ENCODE measurements at regions not wholly inside any gene's neighbourhood (a gene's known extent, or its start where the extent isn't known, plus 50 kb on each side); places are given as distances from the start of the nearest gene placed in this dataset.

GRCh38 chr2:42849311-42849710, 56.9 kb upstream of the HAAO start:
- Mint-ChIP-seq H3K27ac (ENCODE audit: unreplicated experiment) (no peak overlapping the region), H3K4me1 (ENCODE audit: low read depth) (peaks cover 27% of the 10 kb centered on the region), H3K4me3 (ENCODE audit: unreplicated experiment) (no peak overlapping the region), H3K27me3 (ENCODE audit: low read depth) (no peaks in the 10 kb centered on the region), H3K36me3 (ENCODE audit: low read depth) (no peaks in the 10 kb centered on the region), H3K9me3 (ENCODE audit: low read depth) (no peaks in the 10 kb centered on the region)
- no peak for DNase-seq (ENCODE audit: low spot score)
- TF ChIP-seq CTCF (IDR thresholded peaks at IDR 0.05): no peak

- Mint-ChIP-seq H3K27me3 (ENCODE audit: low read depth) (no peaks in the 10 kb centered on the region), H3K36me3 (ENCODE audit: low read depth) (no peaks in the 10 kb centered on the region), H3K9me3 (ENCODE audit: low read depth) (no peaks in the 10 kb centered on the region), H3K27ac (ENCODE audit: unreplicated experiment) (no peak overlapping the region), H3K4me3 (ENCODE audit: unreplicated experiment) (no peak overlapping the region), H3K4me1 (ENCODE audit: low read depth) (peaks cover 22% of the 10 kb centered on the region)
- DNase-seq (ENCODE audit: low spot score): no peak
- TF ChIP-seq CTCF (IDR thresholded peaks at IDR 0.05): no peak
These were observed 56.4 kb upstream of the HAAO start for GRCh38 chr2:42848726-42849290.

GRCh38 chr2:42848265-42848664, 55.9 kb upstream of the HAAO start:
- no peaks in the 10 kb centered on the region for H3K27me3 Mint-ChIP-seq (ENCODE audit: low read depth)
- peak; percentile 15 for TF ChIP-seq CTCF (IDR thresholded peaks at IDR 0.05)
- peaks cover 2% of the 10 kb centered on the region for H3K36me3 Mint-ChIP-seq (ENCODE audit: low read depth)

GRCh38 chr2:42847596-42848151, 55.3 kb upstream of the HAAO start:
- H3K4me3 Mint-ChIP-seq (ENCODE audit: unreplicated experiment): no peak overlapping the region
- H3K36me3 Mint-ChIP-seq (ENCODE audit: low read depth): peaks cover 2% of the 10 kb centered on the region
- peaks cover 19% of the 10 kb centered on the region for H3K4me1 Mint-ChIP-seq (ENCODE audit: low read depth)
- no peak for DNase-seq (ENCODE audit: low spot score)
- no peaks in the 10 kb centered on the region for H3K9me3 Mint-ChIP-seq (ENCODE audit: low read depth)
- no peak overlapping the region for H3K27ac Mint-ChIP-seq (ENCODE audit: unreplicated experiment)
- no peak for TF ChIP-seq CTCF (IDR thresholded peaks at IDR 0.05)
- no peaks in the 10 kb centered on the region for H3K27me3 Mint-ChIP-seq (ENCODE audit: low read depth)

More at GRCh38 chr2:42848265-42848664, 55.9 kb upstream of the HAAO start:
- Mint-ChIP-seq H3K4me3 (ENCODE audit: unreplicated experiment) (no peak overlapping the region), H3K27ac (ENCODE audit: unreplicated experiment) (peak overlapping the region; percentile 41), H3K9me3 (ENCODE audit: low read depth) (no peaks in the 10 kb centered on the region), H3K4me1 (ENCODE audit: low read depth) (peaks cover 19% of the 10 kb centered on the region)
- DNase-seq (ENCODE audit: low spot score): no peak

GRCh38 chr2:42846932-42847595, 54.7 kb upstream of the HAAO start:
- Mint-ChIP-seq H3K4me3 (ENCODE audit: unreplicated experiment) (no peak overlapping the region), H3K36me3 (ENCODE audit: low read depth) (peaks cover 2% of the 10 kb centered on the region), H3K27ac (ENCODE audit: unreplicated experiment) (no peak overlapping the region), H3K9me3 (ENCODE audit: low read depth) (no peaks in the 10 kb centered on the region), H3K4me1 (ENCODE audit: low read depth) (peaks cover 22% of the 10 kb centered on the region), H3K27me3 (ENCODE audit: low read depth) (no peaks in the 10 kb centered on the region)
- no peak for DNase-seq (ENCODE audit: low spot score)
- TF ChIP-seq CTCF (IDR thresholded peaks at IDR 0.05): no peak
